ENCODE measurements at regions not wholly inside any gene's neighbourhood (a gene's known extent, or its start where the extent isn't known, plus 50 kb on each side); places are given as distances from the start of the nearest gene placed in this dataset.
"Not testable (repeated sequence)": the region's sequence is repeated elsewhere in the genome, so short reads cannot be mapped to it uniquely, and the experiment has no call there.

- DNase-seq (ENCODE audit: low spot score): no peak
Measured at GRCh38 chr5:56686337-56687195, 128.8 kb upstream of the MAP3K1 start.

GRCh38 chr5:56685503-56686217 lies 129.7 kb upstream of the MAP3K1 start:
- no peak for DNase-seq (ENCODE audit: low spot score)

GRCh38 chr5:56684159-56684558 lies 131.2 kb upstream of the MAP3K1 start:
- no peak for DNase-seq (ENCODE audit: low spot score)

- no peak for DNase-seq (ENCODE audit: low spot score)
Measured at GRCh38 chr5:56683733-56684132, 131.6 kb upstream of the MAP3K1 start.

GRCh38 chr5:56683281-56683680 lies 132.1 kb upstream of the MAP3K1 start:
- DNase-seq (ENCODE audit: low spot score): no peak

- DNase-seq (ENCODE audit: low spot score): no peak
Measured at GRCh38 chr5:56681346-56681745, 134.0 kb upstream of the MAP3K1 start.

GRCh38 chr5:56680731-56681130 lies 134.6 kb upstream of the MAP3K1 start:
- no peak for DNase-seq (ENCODE audit: low spot score)

GRCh38 chr5:56677690-56678305 lies 137.6 kb upstream of the MAP3K1 start:
- no peak for DNase-seq (ENCODE audit: low spot score)

GRCh38 chr5:56676091-56676768 lies 139.1 kb upstream of the MAP3K1 start:
- DNase-seq (ENCODE audit: low spot score): no peak

- no peak for DNase-seq (ENCODE audit: low spot score)
Measured at GRCh38 chr5:56674441-56674840, 140.9 kb upstream of the MAP3K1 start.

GRCh38 chr5:56673171-56673570 lies 142.2 kb upstream of the MAP3K1 start:
- no peak for DNase-seq (ENCODE audit: low spot score)

GRCh38 chr5:56671571-56671970 lies 143.8 kb upstream of the MAP3K1 start:
- peak; percentile 38 for DNase-seq (ENCODE audit: low spot score)

- no peak for DNase-seq (ENCODE audit: low spot score)
Measured at GRCh38 chr5:56670916-56671315, 144.4 kb upstream of the MAP3K1 start.

GRCh38 chr5:56669534-56670483 lies 145.5 kb upstream of the MAP3K1 start:
- DNase-seq (ENCODE audit: low spot score): peak; percentile 47

- DNase-seq (ENCODE audit: low spot score): no peak
Measured at GRCh38 chr5:56668996-56669395, 146.4 kb upstream of the MAP3K1 start.

- DNase-seq (ENCODE audit: low spot score): no peak
Measured at GRCh38 chr5:56667692-56668091, 147.7 kb upstream of the MAP3K1 start.

GRCh38 chr5:56666901-56667300 lies 148.4 kb upstream of the MAP3K1 start:
- no peak for DNase-seq (ENCODE audit: low spot score)

- not testable (repeated sequence) for DNase-seq (ENCODE audit: low spot score)
Measured at GRCh38 chr5:56665117-56665516, 150.2 kb upstream of the MAP3K1 start.

- no peak for DNase-seq (ENCODE audit: low spot score)
Measured at GRCh38 chr5:56664025-56664424, 151.3 kb upstream of the MAP3K1 start.

GRCh38 chr5:56663523-56663922 lies 151.8 kb upstream of the MAP3K1 start:
- DNase-seq (ENCODE audit: low spot score): no peak

- DNase-seq (ENCODE audit: low spot score): no peak
Measured at GRCh38 chr5:56662893-56663292, 152.5 kb upstream of the MAP3K1 start.
